BLaER1 (cell line): ENCODE measurements at regions not wholly inside any gene's neighbourhood (a gene's known extent, or its start where the extent isn't known, plus 50 kb on each side); places are given as distances from the start of the nearest gene placed in this dataset.
"Not testable (repeated sequence)": the region's sequence is repeated elsewhere in the genome, so short reads cannot be mapped to it uniquely, and the experiment has no call there.

ENCODE experiments used
- H3K27ac ChIP-seq: shearing (Covaris generic); formaldehyde crosslinking; 2 replicates; pipeline ENCODE4 v1.8.1; 2022
- H3K27me3 ChIP-seq: shearing (Covaris generic); formaldehyde crosslinking; 2 replicates; pipeline ENCODE4 v1.8.1; 2022
- H3K36me3 ChIP-seq: shearing (Covaris generic); formaldehyde crosslinking; 2 replicates; pipeline ENCODE4 v1.8.1; 2022
- H3K4me1 ChIP-seq: shearing (Covaris generic); formaldehyde crosslinking; 2 replicates; pipeline ENCODE4 v1.8.1; 2022
- H3K4me2 ChIP-seq: shearing (Covaris generic); formaldehyde crosslinking; 2 replicates; pipeline ENCODE4 v1.8.1; 2022
- H3K4me3 ChIP-seq: shearing (Covaris generic); formaldehyde crosslinking; 2 replicates; pipeline ENCODE4 v1.8.1; 2022
- H3K9ac ChIP-seq: shearing (Covaris generic); formaldehyde crosslinking; 2 replicates; pipeline ENCODE4 v1.8.1; 2022
- H3K9me3 ChIP-seq: shearing (Covaris generic); formaldehyde crosslinking; 2 replicates; pipeline ENCODE4 v1.8.1; 2022
- H4K20me1 ChIP-seq: shearing (Covaris generic); formaldehyde crosslinking; 2 replicates; pipeline ENCODE4 v1.8.1; 2022
- Cebpa-rat ChIP-seq: shearing (Covaris generic); IDR thresholded peaks from 2 replicates; pipeline ENCODE4 v1.8.1; 2022

DNA sequence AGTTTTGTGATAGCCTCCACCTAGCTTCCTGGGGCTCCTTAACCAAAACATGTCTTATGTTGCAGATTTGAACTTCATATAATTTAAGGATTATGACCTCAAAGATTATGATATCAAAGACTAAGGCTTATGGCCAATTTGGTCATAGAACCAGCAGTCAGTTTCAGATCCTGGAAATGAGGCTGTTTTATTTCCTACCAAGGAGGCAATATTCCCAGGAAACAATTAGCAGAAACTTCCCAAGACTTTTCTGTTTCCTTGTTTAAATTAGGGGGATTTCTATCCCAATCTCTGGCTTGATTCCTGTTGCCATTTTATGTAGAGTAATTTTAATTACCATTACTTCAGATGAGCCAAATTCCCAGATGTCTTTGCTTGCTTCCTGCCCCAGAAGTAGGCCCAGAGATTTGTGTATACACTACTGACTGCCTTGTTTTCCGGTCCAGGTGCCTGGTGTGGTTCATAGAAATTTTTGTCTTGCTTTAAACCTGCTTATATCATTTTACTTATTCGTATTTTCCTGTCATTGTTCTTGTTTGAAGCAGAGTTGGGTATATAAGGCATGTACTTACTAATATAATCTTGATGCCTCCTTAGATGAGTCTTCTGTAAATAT lies 119.2 kb upstream of the TMEM170B start:
- no peak overlapping the region for H3K4me3 ChIP-seq
- no peak overlapping the region for H3K4me2 ChIP-seq

DNA sequence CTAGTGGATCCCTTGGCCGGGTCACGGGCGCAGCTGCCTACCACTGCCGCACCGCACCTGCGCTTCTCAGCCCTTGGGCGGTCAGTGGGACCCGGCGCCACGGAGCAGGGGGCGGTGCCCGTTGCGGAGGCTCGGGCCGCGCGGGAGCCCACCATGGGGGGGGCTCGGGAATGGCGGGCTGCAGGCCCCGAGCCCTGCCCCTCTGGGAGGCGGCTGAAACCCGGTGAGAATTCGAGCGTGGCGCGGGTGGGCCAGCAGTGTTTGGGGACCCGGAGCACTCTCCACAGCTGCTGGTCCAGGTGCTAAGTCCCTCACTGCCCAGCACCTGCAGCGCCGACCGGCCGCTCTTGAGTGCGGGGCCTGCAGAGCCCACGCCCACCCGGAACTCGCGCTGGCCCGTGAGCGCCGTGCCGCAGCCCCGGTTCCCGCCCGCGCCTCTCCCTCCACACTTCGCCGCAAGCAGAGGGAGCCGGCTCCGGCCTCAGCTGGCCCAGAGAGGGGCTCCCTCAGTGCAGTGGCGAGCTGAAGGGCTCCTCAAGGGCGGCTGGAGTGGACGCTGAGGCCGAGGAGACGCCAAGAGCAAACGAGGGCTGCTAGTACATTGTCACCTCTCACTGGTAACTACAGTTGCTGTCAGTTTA lies 120.5 kb upstream of the TMEM170B start:
- Histone ChIP-seq H3K27me3 (no peaks in the 10 kb centered on the region), H4K20me1 (no peaks in the 10 kb centered on the region), H3K4me2 (no peak overlapping the region), H3K27ac (no peak overlapping the region), H3K36me3 (no peaks in the 10 kb centered on the region), H3K4me1 (peaks cover 8% of the 10 kb centered on the region), H3K9ac (no peak overlapping the region), H3K9me3 (peaks cover 22% of the 10 kb centered on the region), H3K4me3 (peak overlapping the region; percentile 22; the same call in 1 of the 2 replicates)
- TF ChIP-seq Cebpa-rat, result no peak

More for the DNA sequence above, 119.2 kb upstream of the TMEM170B start:
- no peak for TF ChIP-seq Cebpa-rat
- Histone ChIP-seq H3K9ac (no peak overlapping the region), H3K27me3 (no peaks in the 10 kb centered on the region), H3K9me3 (peaks cover 22% of the 10 kb centered on the region), H3K27ac (no peak overlapping the region), H4K20me1 (no peaks in the 10 kb centered on the region), H3K36me3 (no peaks in the 10 kb centered on the region), H3K4me1 (no peaks in the 10 kb centered on the region)

- H3K4me1 ChIP-seq, result peaks cover 15% of the 10 kb centered on the region
- H3K27ac ChIP-seq, H3K4me3 ChIP-seq: not testable (repeated sequence)
These were observed 121.2 kb upstream of the TMEM170B start for GRCh38 chr6:11416099-11416935.

GRCh38 chr6:11415557-11415956 lies 122.0 kb upstream of the TMEM170B start:
- Histone ChIP-seq H3K9me3 (peaks cover 22% of the 10 kb centered on the region), H3K9ac (no peak overlapping the region), H3K4me2 (no peak overlapping the region), H3K36me3 (no peaks in the 10 kb centered on the region), H3K4me1 (peaks cover 15% of the 10 kb centered on the region), H4K20me1 (no peaks in the 10 kb centered on the region), H3K27ac (no peak overlapping the region), H3K27me3 (no peaks in the 10 kb centered on the region), H3K4me3 (no peak overlapping the region)
- no peak for TF ChIP-seq Cebpa-rat

More at GRCh38 chr6:11416099-11416935, 121.2 kb upstream of the TMEM170B start:
- not testable (repeated sequence) for H3K27me3 ChIP-seq, H3K4me2 ChIP-seq, H3K36me3 ChIP-seq, H3K9ac ChIP-seq, H4K20me1 ChIP-seq
- peaks cover 22% of the 10 kb centered on the region for H3K9me3 ChIP-seq

- H3K4me2 ChIP-seq, result no peak overlapping the region
- no peak for TF ChIP-seq Cebpa-rat
- H3K27me3 ChIP-seq, result no peaks in the 10 kb centered on the region
- no peaks in the 10 kb centered on the region for H4K20me1 ChIP-seq
- no peak overlapping the region for H3K4me3 ChIP-seq
- H3K9me3 ChIP-seq, result peaks cover 22% of the 10 kb centered on the region
- no peak overlapping the region for H3K9ac ChIP-seq
- no peak overlapping the region for H3K27ac ChIP-seq
- no peaks in the 10 kb centered on the region for H3K36me3 ChIP-seq
- peaks cover 15% of the 10 kb centered on the region for H3K4me1 ChIP-seq
These were observed 123.2 kb upstream of the TMEM170B start for GRCh38 chr6:11414176-11414963.

GRCh38 chr6:11413728-11414127 lies 123.8 kb upstream of the TMEM170B start:
- Histone ChIP-seq H3K27me3 (no peaks in the 10 kb centered on the region), H3K9me3 (peaks cover 22% of the 10 kb centered on the region), H3K27ac (no peak overlapping the region), H3K36me3 (no peaks in the 10 kb centered on the region), H3K9ac (no peak overlapping the region), H4K20me1 (no peaks in the 10 kb centered on the region), H3K4me3 (no peak overlapping the region), H3K4me2 (no peak overlapping the region), H3K4me1 (peaks cover 15% of the 10 kb centered on the region)
- TF ChIP-seq Cebpa-rat, result no peak

GRCh38 chr6:11413117-11413687 lies 124.3 kb upstream of the TMEM170B start:
- Histone ChIP-seq H3K9ac (no peak overlapping the region), H3K9me3 (peaks cover 22% of the 10 kb centered on the region), H3K36me3 (no peaks in the 10 kb centered on the region), H3K4me2 (no peak overlapping the region), H3K27ac (no peak overlapping the region), H3K4me1 (peaks cover 15% of the 10 kb centered on the region), H4K20me1 (no peaks in the 10 kb centered on the region), H3K27me3 (no peaks in the 10 kb centered on the region), H3K4me3 (no peak overlapping the region)
- TF ChIP-seq Cebpa-rat, result no peak

- Histone ChIP-seq H4K20me1 (no peaks in the 10 kb centered on the region), H3K27ac (no peak overlapping the region), H3K9me3 (peaks cover 21% of the 10 kb centered on the region), H3K4me1 (peaks cover 15% of the 10 kb centered on the region), H3K4me3 (no peak overlapping the region), H3K4me2 (no peak overlapping the region), H3K36me3 (no peaks in the 10 kb centered on the region), H3K9ac (no peak overlapping the region), H3K27me3 (no peaks in the 10 kb centered on the region)
- no peak for TF ChIP-seq Cebpa-rat
These were observed 124.9 kb upstream of the TMEM170B start for GRCh38 chr6:11412616-11413015.

GRCh38 chr6:11412011-11412424 lies 125.5 kb upstream of the TMEM170B start:
- Histone ChIP-seq H3K27me3 (no peaks in the 10 kb centered on the region), H4K20me1 (no peaks in the 10 kb centered on the region), H3K4me1 (peaks cover 15% of the 10 kb centered on the region), H3K36me3 (no peaks in the 10 kb centered on the region), H3K9ac (no peak overlapping the region), H3K4me2 (peak overlapping the region; percentile 39), H3K9me3 (peaks cover 15% of the 10 kb centered on the region), H3K27ac (no peak overlapping the region), H3K4me3 (no peak overlapping the region)
- no peak for TF ChIP-seq Cebpa-rat
